Skeletal muscle tissue (tissue), 3 donors: ENCODE measurements at regions not wholly inside any gene's neighbourhood (a gene's known extent, or its start where the extent isn't known, plus 50 kb on each side); places are given as distances from the start of the nearest gene placed in this dataset.

Experiments used
- H3K27ac ChIP-seq: one replicate; pipeline ENCODE4 v1.7.0; 2013; ENCODE audit warnings: mild to moderate bottlenecking, low read depth, low read length, inconsistent platforms
- H3K27me3 ChIP-seq, 3 donors: one replicate each; pipeline ENCODE4 v1.7.0; 2013; ENCODE audit warnings: low read length in 3 of 3; ENCODE audit not compliant: control insufficient read depth in 3 of 3, insufficient read depth in 3 of 3
- H3K36me3 ChIP-seq, 3 donors: one replicate each; pipeline ENCODE4 v1.7.0; 2013; ENCODE audit warnings: low read length in 3 of 3; ENCODE audit not compliant: control insufficient read depth in 3 of 3, insufficient read depth in 3 of 3
- H3K4me1 ChIP-seq, 3 donors: one replicate each; pipeline ENCODE4 v1.7.0; 2013; ENCODE audit warnings: low read length in 3 of 3, mild to moderate bottlenecking in 3 of 3; ENCODE audit not compliant: control insufficient read depth in 3 of 3, insufficient read depth in 3 of 3
- H3K4me3 ChIP-seq, 3 donors: one replicate each; pipeline ENCODE4 v1.7.0; 2013; ENCODE audit warnings: low read length in 3 of 3
- H3K9ac ChIP-seq, 3 donors: one replicate each; pipeline ENCODE4 v1.7.0; 2013; ENCODE audit warnings: low read length in 3 of 3, mild to moderate bottlenecking in 3 of 3, moderate library complexity in 2 of 3, low read depth in 1 of 3
- H3K9me3 ChIP-seq, 3 donors: one replicate each; pipeline ENCODE4 v1.7.0; 2013; ENCODE audit warnings: low read length in 3 of 3; ENCODE audit not compliant: control insufficient read depth in 3 of 3
- donor health status: Osteomylitis.

DNA sequence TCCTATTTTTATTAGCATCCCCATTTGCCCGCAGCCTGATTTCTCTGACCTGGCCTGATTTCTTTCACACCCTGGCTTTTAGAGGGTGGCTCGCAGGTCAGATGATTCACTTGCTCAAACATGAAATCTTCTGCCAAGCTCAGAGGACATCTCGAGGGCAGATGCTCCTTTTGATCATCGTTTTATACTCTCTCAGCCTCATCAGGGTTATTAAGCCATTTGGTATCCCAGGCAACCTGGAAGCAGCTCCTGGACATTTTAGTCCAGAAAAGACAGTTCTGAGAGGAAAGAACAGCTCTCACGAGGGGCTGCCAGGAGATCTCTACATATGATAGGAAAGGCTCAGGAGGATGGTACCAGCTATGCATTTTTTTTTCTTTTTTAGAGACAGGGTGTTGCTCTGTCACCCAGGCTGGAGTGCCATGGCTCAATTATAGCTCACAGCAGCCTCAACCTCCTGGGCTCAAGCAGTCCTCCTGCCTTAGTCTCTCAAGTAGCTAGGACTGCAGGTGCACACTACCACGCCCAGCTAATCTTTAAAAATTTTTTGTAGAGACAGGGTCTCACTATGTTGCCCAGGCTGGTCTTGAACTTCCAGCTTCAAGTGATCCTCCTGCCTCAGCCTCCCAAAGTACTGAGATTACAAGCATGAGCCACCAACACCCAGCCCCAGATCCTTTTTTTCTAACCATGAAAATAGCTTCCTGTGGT, 165.4 kb downstream of the KATNAL1 start:
- Histone ChIP-seq H3K9ac (no peak overlapping the region), H3K36me3 (no peaks in the 10 kb centered on the region), H3K27me3 (peaks cover 0 to 6% (median 5%) of the 10 kb centered on the region in 3 donors), H3K9me3 (peaks cover 0 to 3% (median 0%) of the 10 kb centered on the region in 3 donors), H3K4me1 (peaks cover 0 to 9% (median 8%) of the 10 kb centered on the region in 3 donors), H3K27ac (no peak overlapping the region), H3K4me3 (no peak overlapping the region)

DNA sequence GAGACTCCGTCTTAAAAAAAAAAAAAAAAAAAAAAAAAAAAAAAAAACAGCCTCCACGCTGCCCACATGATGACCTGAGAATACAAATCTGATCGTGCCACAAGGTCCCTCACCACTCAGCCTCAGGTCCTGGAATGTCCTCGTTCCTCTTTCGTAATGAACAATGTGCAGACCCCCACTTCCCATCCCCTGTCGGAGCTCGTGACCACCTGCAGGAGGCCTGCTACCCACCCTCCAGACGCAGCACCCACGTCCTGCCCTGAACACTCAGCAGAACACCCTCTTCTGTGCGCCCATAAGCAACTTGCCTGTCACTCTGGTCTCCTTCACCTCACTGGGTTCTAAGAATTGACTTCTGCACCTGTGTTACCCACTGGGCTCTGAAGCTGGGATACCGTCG, 166.4 kb downstream of the KATNAL1 start:
- Histone ChIP-seq H3K4me1 (peaks cover 0 to 9% (median 8%) of the 10 kb centered on the region in 3 donors), H3K9ac (no peak overlapping the region), H3K36me3 (no peaks in the 10 kb centered on the region), H3K4me3 (no peak overlapping the region), H3K27me3 (peaks cover 0 to 13% (median 6%) of the 10 kb centered on the region in 3 donors), H3K9me3 (peaks cover 0 to 3% (median 0%) of the 10 kb centered on the region in 3 donors), H3K27ac (no peak overlapping the region)

DNA sequence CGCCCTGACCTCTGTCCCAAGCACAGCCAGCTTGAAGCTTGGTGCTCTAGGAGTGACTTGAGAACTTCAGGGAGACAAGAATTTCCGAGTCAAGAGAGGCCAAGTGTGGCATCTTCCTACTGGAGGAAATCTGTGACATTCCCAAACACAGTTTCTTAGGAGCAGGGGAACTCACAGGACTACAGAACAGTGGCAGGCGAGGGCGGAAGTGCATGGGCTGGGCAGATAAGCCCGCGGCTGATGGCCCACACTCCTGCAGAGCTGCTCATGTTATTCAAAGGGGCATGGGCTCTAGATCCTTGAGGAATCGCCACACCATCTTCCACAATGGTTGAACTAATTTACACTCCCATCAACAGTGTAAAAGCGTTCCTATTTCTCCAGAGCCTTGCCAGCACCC, 168.8 kb downstream of the KATNAL1 start:
- no peaks in the 10 kb centered on the region for H3K9me3 ChIP-seq
- peaks cover 0 to 14% (median 11%) of the 10 kb centered on the region in 3 donors for H3K4me1 ChIP-seq
- H3K4me3 ChIP-seq, result no peak overlapping the region
- H3K9ac ChIP-seq, result no peak overlapping the region
- H3K27ac ChIP-seq, result no peak overlapping the region
- H3K27me3 ChIP-seq, result peaks cover 0 to 17% (median 6%) of the 10 kb centered on the region in 3 donors
- no peaks in the 10 kb centered on the region for H3K36me3 ChIP-seq

DNA sequence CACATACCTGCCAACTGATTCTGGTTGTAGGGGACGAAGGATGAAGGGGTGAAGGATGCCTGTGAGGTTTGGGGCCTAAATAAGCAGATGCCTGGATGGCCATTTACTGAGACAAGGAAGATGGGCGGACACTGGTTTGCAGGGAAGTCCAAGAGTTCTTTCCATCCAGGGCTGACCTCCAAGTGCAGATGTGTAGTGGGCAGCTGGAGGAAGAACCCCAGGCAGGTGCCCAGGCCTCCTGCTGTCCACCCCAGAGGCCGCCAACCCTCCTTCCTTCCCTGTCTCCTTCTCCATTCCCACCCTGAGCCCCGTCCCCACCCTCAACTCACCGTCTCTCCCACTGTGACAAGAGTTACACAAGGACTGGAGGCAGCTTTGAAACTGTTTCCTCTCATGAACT, 171.5 kb downstream of the KATNAL1 start:
- H3K4me3 ChIP-seq, result no peak overlapping the region
- peaks cover 4 to 9% (median 8%) of the 10 kb centered on the region in 3 donors for H3K4me1 ChIP-seq
- peaks cover 0 to 17% (median 0%) of the 10 kb centered on the region in 3 donors for H3K27me3 ChIP-seq
- no peaks in the 10 kb centered on the region for H3K36me3 ChIP-seq
- H3K9me3 ChIP-seq, result no peaks in the 10 kb centered on the region
- no peak overlapping the region for H3K9ac ChIP-seq
- H3K27ac ChIP-seq, result no peak overlapping the region

DNA sequence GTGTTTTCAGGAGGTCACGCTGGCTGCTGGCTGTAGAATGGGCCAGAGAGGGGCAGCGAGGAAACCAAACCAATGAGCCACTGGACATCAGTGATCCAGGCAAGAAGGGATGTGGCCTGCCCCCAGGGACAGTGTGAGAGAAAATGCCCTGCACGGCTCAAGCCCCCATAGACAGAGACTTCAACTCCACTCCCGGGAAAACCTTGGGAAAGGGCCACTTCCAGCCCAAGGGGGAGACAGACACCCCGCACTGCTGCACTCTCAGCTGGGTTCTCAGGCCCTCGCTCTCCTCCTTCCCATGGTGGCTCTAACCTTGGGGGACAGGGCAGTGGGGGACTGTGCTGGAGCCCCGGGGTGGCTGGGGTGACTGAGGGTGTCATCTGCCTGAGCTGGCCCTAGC, 172.0 kb downstream of the KATNAL1 start:
- Histone ChIP-seq H3K27me3 (peaks cover 0 to 15% (median 0%) of the 10 kb centered on the region in 3 donors), H3K4me1 (peaks cover 4 to 9% (median 8%) of the 10 kb centered on the region in 3 donors), H3K4me3 (no peak overlapping the region), H3K9me3 (no peaks in the 10 kb centered on the region), H3K27ac (no peak overlapping the region), H3K36me3 (no peaks in the 10 kb centered on the region), H3K9ac (no peak overlapping the region)

DNA sequence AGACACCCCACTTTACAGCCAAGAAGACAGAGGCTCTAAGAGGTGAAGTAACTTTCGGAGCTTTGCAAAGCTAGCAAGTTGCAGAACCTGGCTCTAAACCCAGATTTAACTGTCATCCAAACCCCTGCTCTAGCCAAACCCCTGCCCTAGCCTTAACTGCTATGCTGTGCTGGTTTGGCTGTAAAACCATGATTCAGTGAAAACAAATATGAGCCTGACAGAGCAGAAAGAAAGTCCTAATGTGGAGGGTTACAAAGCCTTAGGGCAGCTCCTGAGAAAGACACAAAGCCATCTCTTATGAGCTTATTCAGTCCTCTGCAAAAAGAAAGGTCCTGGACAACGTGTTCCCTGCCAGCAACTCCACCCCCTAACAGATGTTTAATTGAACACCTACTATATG, 172.8 kb downstream of the KATNAL1 start:
- no peak overlapping the region for H3K4me3 ChIP-seq
- no peak overlapping the region for H3K9ac ChIP-seq
- H3K36me3 ChIP-seq, result no peaks in the 10 kb centered on the region
- no peak overlapping the region for H3K27ac ChIP-seq
- peaks cover 4 to 9% (median 8%) of the 10 kb centered on the region in 3 donors for H3K4me1 ChIP-seq
- H3K27me3 ChIP-seq, result peaks cover 0 to 12% (median 0%) of the 10 kb centered on the region in 3 donors
- no peaks in the 10 kb centered on the region for H3K9me3 ChIP-seq

DNA sequence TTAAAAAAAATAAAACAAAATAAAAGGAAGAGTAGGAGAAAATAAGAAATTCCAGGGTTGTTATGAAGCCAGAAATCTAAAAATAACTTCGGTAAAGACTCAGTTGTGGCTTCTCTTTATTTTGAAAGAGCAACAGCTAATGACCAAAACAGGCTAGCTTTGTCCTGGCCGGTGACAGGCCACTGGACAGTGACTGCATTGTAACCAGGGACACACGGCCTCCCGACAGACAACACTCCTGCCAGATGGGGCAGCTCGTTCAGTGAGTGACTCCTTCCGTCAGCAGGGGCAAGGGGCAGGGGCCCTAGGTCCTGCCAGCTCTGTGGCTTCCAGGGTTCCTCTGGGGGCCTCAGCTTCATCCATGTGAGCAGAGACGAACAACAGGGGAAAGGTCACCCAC, 173.4 kb downstream of the KATNAL1 start:
- peaks cover 0 to 12% (median 0%) of the 10 kb centered on the region in 3 donors for H3K27me3 ChIP-seq
- H3K9ac ChIP-seq, result no peak overlapping the region
- H3K27ac ChIP-seq, result no peak overlapping the region
- H3K9me3 ChIP-seq, result no peaks in the 10 kb centered on the region
- H3K4me1 ChIP-seq, result peaks cover 4 to 9% (median 8%) of the 10 kb centered on the region in 3 donors
- no peaks in the 10 kb centered on the region for H3K36me3 ChIP-seq
- H3K4me3 ChIP-seq, result no peak overlapping the region

DNA sequence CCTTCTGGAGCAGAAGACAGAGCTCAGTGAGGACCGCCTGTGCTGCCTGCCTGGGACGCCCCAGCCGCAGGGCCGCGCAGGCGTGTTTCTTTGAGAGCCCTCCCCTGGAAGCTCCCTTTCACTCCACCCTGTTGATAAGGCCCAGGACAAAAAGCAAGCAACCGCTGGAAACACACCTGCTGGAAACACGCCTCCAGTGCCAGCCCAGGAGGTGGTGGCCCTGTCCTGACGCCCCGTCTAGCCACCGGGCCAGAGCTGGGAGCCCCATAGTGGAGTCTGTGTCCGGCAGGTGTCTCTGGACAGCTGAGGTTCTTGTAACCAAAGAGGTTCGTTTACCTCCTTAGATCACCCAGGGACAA, 173.8 kb downstream of the KATNAL1 start:
- Histone ChIP-seq H3K27ac (no peak overlapping the region), H3K4me3 (no peak overlapping the region), H3K4me1 (peaks cover 4 to 9% (median 8%) of the 10 kb centered on the region in 3 donors), H3K9me3 (no peaks in the 10 kb centered on the region), H3K36me3 (no peaks in the 10 kb centered on the region), H3K27me3 (peaks cover 0 to 12% (median 0%) of the 10 kb centered on the region in 3 donors), H3K9ac (no peak overlapping the region)

DNA sequence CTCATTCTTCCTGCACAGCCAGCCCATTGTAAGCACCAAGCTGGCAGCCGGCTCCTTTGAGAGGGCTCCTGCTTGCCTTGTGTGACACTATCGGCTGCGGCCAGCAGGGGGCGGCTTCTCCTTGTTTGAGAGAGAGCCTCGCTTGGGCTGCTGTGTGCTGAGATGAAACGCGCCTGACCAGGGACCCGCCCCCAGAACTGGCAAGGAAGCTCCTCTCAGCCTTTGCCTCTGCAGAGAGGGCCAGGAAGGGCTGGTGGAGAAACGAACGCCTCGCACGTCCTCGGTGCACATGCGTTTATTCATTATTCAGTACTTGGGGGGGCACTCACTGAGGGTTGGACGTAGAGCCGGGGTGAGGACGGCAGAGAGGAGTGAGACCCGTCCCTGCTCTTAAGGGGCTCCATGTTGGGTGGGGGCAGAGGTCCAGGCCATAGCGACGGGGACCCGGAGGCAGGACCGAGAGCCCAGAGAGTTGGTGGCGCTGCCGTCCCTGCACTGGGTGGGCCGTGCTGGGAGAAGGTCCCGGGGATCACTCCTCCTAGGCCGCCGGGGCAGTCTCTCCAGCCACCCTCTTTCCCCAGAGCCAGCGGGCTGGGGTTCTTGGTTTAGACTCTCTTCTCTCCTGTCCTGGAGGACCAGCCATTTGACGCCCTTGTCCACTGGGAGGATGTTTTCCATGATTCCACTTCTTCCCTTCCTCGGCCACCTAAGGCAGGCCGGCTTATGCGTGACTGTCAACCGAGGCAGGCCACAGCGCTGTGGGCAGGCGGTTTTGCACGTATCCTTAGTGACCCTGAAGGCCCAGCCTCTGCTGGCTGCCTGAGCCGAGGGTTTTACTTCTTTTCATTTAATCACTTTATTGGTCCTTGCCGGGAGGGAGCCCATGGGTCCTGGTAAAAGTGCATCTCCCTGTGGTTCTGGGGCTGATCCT, 174.5 kb downstream of the KATNAL1 start:
- Histone ChIP-seq H3K4me1 (peaks cover 4 to 9% (median 8%) of the 10 kb centered on the region in 3 donors), H3K4me3 (peak overlapping the region in 1 of 3 donors; percentile 61)

DNA sequence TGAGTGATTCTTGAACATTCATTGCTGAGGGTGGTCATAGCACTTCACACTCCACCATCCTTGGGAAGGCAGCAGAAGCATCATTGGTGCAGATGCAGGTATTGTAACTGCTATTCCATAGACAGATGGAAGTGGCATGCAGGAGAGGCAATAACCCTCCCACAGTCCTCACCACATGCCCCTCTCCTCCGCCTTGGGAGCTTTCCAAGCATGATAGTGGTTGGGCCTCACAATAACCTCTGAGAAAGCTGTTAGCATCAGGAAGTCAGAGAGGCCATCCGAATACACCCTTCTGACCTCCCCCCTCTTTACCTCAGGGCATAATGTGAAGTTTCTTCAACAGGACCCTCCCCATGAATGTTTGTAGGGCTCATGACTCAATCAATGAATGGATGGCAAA, 177.9 kb downstream of the KATNAL1 start:
- no peak overlapping the region for H3K9ac ChIP-seq
- no peaks in the 10 kb centered on the region for H3K36me3 ChIP-seq
- peaks cover 4 to 8% (median 8%) of the 10 kb centered on the region in 3 donors for H3K4me1 ChIP-seq
- no peak overlapping the region for H3K27ac ChIP-seq
- H3K27me3 ChIP-seq, result no peaks in the 10 kb centered on the region
- H3K9me3 ChIP-seq, result no peaks in the 10 kb centered on the region
- no peak overlapping the region for H3K4me3 ChIP-seq

More for the DNA sequence above, 174.5 kb downstream of the KATNAL1 start:
- no peaks in the 10 kb centered on the region for H3K9me3 ChIP-seq
- no peak overlapping the region for H3K27ac ChIP-seq
- peaks cover 0 to 12% (median 0%) of the 10 kb centered on the region in 3 donors for H3K27me3 ChIP-seq
- H3K36me3 ChIP-seq, result no peaks in the 10 kb centered on the region
- peak overlapping the region in 1 of 3 donors; percentile 57 for H3K9ac ChIP-seq
